Effector CD4-positive, alpha-beta T cell (primary cell): ENCODE measurements at regions not wholly inside any gene's neighbourhood (a gene's known extent, or its start where the extent isn't known, plus 50 kb on each side); places are given as distances from the start of the nearest gene placed in this dataset.

Experiments
- DNase-seq: peaks from one replicate; pipeline ENCODE4 v3.0.0-alpha.2; 2020

DNA sequence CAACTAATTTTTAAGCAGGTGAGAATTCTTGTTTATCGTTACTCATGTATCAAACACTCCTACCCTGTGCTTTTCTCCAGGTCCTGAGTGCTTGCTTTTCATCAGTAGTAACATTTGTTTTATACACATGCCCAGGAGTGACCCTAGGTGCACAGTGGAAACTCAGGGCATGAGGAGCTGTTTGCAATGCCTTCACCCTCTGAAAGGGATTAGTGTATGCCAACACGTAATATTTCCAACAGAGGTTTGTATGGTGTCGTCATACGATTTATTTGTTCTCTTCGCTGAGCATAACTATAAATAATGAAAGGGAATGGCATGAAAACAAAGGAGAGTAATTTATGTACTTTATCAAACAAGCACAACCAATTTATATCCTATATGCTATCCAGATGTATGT lies 537.4 kb upstream of the MMS22L start:
- DNase-seq: no peak

DNA sequence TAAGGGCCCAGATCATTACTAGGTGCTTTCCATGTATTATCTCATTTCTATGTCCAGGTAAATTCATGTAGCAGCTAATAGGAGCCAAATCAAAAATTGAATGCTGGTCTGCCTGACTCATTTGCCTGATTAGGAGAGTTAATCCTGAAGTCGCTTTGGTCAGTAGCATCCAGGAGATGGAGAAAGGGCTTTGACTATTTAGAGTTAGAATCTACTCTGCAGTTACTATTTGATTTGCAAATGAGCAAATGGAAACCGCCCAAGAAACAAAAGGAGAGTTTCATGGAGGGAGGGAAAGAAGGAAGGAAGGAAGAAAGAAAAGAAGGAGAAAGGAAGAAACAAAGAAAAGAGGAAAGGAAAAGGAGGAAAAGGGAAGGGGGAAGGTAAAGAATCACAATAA lies 539.6 kb upstream of the MMS22L start:
- no peak for DNase-seq

DNA sequence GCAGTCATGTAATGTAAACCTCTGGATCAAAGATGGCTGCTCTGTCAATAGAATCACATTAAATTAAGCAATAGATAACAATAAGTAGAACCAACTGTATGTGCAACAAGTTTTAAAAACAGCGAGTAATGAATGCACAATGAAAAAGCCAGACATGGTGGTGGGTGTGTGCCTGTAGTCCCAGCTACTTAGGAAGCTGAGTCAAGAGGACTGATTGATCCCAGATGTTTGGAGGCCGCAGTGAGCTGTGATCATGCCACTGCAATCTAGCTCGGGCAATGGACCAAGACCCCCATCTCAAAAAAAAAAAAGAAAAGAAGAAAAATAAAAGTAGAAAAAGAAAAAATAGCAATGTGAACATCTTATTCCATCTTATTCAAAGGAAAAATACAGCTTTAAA lies 558.7 kb upstream of the MMS22L start:
- DNase-seq: no peak

DNA sequence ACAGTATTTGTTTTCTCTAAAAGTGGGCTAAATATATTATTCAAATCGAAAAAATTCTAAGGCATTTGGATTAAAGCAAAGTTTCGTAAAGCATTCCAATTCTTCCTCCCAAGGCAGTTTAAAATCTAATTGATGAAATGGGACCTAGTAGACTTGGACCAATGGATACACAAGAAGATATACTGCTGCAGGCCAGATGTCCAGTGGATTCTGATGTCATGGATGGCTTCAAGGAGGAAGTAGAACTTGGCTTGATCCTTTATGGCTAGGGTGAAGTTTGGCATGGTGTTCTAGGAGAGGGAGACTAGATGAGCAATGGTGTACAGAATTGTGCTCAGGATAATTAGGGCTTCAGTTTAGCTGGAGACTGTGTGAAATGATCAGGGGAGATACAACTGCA lies 559.5 kb upstream of the MMS22L start:
- DNase-seq: no peak

DNA sequence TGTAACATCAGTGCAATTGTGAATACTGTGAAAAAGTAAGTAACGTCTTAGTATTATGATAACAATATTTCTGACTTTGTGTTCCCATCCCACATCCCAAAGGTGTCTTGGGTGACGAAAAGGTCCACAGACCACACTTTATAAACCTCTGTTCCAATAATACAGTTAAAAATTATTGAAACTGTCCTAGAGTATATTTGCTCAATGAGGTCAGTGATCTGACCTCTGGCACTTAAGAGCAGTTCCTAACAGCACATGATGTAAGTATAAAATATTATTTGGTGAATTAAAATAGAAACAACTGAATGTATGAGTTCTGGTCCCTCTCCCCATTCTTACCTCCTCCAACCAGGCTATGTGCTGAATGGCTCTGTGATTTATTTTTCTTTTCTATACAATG lies 566.4 kb upstream of the MMS22L start:
- no peak for DNase-seq

DNA sequence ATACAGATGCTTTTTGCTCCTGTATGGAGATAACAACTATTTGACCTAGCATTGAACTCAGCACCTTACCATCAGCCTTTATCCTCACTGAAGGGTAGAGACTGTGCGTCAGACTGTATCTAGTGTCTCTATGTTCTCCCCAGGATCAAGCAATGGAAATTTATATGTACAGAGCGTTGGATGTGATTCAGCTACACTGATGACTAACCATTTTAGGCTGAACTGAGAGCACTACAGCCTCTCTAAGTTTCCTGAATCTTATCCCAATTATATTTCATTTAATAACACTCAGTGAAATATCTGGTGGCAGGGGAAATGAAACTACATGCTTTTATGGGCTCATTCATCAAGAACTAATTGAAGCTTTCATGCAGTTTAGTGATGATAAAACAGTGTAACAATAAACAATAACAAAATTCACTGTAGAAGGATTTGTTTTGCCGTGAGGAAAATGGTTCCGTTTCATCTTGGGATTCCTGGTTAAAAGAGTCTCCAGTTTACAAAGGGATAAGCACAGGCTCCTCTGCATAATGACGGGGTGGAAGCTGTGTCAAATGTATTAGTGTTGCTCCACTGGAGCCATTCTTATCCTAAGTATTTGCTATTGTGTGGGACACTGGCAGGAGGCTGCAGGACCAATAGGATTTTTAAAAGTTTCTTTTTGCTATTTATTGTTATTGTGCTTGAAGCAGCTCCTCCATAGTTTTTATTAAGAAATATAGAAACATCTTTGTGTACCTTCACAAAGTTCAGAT lies 567.6 kb upstream of the MMS22L start:
- no peak for DNase-seq

DNA sequence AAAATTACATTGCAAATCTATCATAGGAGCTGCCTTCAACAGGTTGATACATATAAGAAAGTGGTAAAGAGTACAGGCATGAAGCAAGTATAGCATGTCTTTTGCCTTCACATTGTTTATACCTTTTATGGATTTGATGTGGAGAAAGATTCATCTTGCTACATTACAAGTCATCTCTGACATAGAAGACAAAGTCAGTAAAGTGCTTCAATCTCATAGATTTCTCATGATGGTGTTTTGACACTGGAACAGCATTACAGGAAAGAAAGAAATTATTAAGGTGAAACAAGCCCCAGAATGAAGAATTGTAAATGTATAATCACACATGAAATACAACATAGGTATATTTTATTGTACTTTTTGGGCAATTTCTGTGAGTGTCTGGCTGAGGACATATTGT lies 580.7 kb upstream of the MMS22L start:
- DNase-seq: no peak

DNA sequence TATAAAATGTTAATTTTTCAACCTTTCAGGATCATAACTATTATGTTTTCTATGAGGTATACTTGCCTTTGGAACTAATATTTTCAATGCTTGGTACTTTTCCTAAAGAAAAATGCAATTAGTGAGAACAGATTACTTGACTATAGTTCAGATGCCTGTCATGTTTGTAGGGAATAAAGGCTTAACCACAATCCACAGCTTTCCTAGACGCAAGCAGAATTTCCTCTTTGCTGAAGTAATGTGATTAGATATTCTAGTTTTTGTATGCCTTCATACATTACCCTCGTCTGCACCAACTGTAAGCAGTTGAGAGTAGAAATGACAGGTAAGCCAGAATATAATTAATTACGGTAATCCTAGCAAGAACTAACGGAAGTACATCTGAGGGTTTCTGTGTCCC lies 581.4 kb upstream of the MMS22L start:
- DNase-seq: no peak

DNA sequence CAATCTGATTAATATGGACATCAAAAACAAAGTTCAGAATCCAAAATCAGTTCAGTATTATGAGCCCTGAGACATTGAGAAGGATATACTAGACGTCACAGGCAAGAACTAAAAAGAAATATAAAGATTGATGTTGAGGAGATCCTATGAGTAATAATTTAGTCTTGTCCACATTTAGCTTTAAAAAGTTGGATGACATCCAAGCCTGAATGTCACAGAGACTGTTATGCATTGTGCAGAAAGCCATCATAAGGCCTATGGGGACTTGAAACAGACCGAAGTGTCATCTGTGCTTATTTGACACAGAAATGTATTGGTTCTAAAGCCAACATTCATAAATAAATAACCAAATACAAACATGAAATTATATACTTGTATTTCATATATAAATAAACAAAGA lies 581.8 kb upstream of the MMS22L start:
- DNase-seq: no peak

DNA sequence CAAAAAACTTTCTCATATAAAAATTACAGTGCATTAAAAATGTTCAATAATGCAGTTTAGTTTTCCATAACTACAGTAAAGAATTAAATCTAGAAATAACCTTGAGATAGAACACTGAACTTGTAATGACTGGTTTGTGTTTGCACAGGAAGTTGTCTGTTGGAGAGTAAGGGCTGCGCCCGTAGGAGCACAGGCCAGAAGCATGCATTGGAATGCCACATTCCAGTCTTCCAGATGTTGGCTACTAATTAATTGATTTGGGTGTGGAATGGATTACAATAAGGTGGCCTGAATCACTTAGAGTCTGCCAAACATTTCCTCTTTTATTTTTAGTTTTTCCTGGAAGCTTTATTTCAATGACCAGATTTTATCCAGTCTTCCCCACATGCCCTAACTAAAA lies 582.6 kb upstream of the MMS22L start:
- no peak for DNase-seq

DNA sequence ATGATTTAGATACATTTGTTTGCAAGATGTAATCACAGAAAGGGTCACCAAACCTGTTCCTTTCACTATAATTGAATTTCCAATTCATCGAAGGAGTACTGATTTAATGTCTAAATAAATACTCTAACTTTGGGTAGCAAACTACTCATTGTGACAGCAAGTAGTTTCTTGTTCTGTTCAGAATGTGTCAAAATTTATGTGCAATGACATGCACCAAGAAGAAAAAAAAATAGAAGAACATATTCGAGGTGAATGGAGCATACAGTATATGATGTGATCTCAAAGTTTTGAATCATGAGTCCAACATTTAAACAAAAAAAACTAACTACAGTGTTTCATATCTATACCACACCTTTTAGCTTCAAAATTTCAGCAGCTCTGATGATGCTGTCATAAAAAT lies 583.6 kb upstream of the MMS22L start:
- DNase-seq: no peak

DNA sequence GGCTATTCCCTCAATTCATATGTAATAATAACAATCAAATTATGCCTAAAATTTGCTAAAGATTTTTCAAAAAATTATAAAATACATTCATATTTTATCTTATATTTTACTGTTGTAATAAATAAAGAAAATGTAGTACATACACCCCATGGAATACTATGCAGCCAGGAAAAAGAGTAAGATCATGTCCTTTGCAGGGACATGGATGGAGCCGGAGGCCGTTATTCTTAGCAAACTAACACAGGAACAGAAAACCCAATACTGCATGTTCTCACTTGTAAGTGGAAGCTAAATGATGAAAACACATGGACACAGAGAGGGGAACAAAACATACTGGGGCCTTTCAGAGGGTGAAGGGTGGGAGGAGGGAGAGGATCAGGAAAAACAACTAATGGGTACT lies 584.2 kb upstream of the MMS22L start:
- DNase-seq: no peak

DNA sequence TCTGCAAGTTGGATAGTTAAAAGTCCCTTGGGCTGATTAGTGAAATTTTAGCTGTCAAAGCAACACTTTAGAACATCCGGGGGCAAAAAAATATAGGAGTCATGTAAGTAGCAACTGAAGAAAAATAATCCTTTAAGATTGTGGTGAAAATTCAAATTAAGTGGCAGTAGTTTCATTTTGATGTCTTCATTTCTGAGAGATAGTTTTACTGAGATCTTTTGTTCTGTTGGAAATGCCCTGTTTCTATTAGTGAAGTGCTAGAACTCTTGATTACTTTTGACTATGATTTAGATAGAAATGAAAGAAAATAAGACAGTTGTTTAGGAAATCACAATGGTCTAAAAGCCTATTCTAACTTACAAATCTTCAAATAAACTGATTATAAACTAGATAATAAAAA lies 587.3 kb upstream of the MMS22L start:
- DNase-seq: no peak

DNA sequence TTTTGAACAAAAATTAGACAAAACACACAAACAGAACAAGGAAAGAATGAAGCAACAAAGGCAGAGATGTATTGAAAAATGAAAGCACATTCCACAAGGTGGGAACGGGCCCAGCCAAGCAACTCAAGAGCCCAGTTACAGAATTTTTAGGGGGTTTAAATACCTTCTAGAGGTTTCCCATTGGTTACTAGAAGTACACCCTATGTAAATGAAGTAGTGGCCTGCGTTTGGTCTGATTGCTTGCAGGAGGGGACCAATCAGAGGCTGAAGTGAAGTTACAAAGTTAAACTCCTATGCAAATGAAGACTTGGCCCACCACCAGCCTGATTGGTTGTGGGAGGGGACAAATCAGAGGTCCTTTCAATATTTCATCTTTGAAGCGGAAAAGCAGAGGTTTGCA lies 593.7 kb upstream of the MMS22L start:
- no peak for DNase-seq

DNA sequence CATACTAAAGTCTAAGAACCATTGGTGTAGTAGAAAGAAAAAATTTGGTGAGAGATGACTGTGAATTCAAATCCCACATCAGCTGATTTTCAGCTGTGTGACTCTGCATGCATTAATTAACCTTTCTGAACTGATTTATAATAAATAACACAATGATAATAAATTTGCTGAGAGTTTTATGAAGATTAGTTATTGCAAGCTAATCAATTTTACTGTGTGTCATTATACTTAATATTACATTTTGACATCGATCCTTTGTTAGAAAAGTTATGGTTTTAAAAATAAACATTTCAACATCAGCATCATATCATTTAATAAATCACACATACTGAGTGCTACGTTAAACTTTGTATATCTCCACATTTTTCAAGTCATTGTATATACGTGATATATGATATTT lies 599.7 kb upstream of the MMS22L start:
- DNase-seq: no peak

DNA sequence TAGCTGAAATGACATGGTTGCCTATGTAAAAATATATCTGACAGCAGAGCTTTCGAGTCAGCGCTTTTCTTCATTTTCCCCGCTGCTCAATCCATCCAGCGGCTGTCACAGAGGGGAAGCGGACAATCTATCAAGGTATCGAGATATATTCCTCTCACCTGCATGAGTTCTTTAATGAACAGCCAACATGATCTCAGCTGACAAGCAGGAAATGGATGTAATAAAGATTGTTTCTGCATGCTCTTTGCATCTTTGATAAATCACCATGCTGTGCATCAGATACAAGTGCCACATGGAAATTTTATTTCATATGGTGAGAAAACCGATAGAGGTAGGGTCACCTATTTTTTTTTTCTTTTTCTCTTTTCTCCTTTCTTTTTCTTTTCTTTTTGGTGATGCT lies 602.3 kb upstream of the MMS22L start:
- DNase-seq: no peak

DNA sequence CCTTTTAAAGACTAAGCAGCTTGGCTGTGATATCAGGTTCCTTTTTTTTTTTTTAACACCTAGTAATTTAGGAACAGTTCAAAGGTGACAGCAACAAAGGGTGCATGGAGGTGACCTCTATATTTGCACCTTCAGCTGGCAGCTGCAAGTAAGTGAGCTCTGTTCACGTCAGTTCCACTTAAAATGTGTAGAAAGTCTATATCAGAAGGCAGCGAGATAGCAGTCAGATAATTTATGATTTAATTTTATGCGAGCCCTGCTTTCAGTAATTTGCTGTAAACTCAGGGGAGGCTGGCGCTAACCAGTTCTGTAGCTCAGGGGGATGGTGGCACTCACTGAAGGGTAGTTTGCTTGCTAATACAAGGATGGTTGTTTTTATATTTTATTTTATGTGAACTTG lies 602.8 kb upstream of the MMS22L start:
- no peak for DNase-seq

DNA sequence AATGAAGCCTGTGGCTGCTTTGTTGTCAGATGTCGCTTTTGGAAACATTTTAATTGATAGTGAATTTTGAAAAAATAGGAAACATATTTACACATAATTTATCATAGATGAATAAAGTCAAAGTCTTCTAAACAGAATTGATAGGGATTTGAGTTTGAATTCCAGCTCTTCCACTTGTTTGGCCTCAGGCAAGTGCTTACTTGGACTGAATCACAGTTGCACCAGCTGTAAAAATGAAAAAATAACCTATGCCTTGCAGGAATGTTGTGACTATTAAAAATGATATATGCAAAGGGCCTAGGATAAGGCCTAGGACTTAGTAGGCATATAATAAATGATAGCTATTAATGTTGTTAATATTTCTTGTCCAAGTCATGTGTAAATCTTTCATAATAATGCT lies 618.5 kb upstream of the MMS22L start:
- no peak for DNase-seq

DNA sequence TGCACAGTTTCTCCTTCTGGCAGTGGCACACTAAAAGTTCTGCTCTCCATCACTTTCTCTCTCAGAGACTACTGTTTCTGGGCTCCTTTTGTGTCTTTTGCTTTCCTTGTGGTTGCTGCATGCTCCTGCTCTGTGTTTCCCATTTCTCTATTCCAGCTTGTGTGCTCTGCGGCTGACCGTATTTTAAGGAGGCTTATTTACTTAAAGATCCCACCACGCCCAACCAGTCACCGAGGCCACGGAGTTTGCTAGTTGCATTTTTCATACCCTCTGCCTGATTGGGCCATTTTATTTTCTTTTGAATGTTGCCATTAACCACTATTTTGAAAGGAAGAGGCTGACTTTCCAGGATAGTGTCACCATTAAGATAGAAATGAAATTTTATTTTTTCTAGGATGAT lies 626.4 kb upstream of the MMS22L start:
- DNase-seq: no peak

DNA sequence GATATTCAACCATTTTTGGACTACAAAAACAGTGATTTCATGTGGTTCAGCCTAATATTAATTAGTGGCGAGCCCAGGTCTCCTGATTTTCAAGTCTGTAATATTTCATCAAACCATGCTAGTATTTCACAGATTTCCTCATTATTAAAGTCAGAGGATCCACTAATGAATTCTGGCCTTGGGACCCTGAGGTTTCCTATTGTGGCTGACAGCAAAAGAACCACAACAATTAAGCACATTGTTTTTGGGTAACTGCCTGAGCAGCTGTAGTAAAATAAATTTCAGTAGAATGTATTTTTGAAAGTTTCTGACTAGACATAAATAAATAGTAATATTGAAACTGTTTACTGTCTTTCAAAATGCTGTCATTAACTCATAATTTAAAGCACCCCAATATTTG lies 630.7 kb upstream of the MMS22L start:
- DNase-seq: no peak

DNA sequence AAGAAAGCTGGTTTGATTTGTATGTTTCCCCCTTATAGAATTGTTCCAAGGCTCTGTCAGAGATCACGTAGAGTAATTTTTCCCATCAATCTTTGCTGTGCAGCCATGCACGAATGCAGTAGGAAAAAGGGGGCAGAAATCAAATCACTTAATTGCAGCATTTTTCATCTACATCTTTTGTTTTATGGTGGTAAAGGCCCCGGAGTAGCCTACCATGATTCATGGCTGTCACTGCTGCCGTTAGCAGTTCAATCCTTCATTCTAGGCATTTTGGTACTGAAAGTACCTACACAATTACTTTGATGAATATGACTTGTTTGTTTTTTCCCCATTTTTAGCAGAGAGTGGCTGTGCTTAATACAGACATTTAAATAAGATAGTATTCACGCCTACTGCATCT lies 631.9 kb upstream of the MMS22L start:
- no peak for DNase-seq

DNA sequence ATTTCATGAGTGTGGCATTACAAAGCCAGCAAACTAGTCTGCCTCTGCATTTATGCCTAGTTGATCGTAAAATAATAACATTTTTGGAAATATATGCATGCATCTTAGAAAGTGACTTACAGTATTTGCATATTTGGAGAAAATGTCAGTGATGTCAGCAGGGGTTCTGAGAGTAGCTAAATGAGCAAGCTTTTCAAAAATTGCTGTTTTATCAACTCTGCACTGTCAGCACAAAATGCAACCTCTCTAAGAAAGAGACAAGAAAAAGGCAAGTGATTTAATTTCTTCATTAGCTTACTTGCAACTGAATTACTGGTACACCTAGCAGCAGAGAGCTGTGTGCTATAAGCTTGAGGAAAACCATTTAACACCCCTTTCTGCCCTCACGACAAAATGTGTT lies 632.5 kb upstream of the MMS22L start:
- no peak for DNase-seq

DNA sequence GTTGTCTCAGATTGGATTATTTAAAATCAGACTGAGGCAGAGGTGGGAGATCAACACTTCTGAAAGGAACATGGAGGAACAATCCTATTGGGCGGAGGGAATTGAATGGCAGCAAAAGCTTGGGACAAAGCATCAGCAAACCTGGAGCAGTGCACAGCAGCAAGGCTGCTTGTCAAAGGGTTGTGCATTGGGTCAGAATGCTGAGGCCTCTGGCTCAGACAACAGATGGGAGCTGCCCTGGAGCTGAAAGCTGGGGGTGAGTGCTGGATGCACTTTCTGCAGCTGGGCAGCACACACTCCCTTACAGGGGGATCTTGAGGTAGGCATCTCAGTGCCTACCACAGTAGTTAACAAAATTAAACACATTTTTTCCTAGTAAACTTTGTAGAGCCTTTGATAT lies 634.4 kb upstream of the MMS22L start:
- DNase-seq: no peak

DNA sequence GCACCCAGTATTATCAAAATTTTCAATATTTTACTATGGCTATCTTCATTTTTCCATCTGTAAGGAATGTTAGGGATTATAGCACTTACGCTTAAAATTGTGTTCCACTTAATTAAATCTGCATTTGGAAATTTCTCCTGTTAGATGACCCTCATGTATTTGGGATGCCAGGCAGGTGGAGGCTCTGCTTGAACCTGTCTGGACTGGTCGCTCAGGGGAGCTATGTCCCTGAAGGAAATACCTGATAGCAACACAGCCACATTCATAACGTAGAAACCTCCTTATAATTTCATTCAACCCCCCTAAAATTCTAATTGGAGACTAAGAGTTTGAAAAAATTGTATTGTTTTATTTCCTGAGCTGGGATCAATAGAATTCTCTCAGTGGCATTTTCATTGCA lies 636.0 kb upstream of the MMS22L start:
- no peak for DNase-seq

DNA sequence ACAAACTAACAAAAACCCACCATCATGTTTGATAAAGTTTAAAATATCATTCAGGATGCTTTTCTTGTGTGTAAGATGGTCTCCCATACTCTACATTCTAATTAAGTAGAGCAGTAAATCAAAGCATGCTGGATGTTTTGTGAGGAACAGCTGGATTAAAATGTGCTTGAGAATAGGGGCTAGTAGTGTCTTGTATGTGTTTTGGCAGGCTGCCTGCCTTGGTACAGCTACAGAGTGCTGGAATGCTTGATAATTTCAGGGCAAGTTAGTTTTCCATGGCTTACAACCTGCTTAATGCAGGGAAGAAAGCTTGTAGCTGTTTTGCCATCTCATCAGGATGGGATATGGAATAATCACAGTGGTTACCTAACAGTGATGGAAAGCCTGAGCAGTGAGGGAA lies 636.6 kb upstream of the MMS22L start:
- no peak for DNase-seq

DNA sequence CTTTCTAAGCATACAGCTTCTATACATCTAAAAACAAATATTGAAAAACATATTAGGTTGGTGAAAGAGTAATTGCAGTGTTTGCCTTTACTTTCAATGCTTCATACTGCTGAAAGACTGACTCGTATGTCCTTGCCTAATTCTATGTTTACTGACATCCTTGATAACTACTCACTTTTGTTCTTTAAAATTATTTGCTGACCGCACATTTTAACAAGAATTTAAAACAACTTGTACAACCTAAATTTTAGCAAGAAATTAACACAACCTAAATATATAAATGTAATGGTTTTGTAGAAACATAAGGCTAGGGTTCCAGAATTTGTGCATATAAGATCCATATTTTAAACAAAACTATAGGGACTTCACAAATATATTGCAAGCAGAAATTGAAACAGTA lies 640.2 kb upstream of the MMS22L start:
- DNase-seq: no peak
